ENCODE measurements at regions not wholly inside any gene's neighbourhood (a gene's known extent, or its start where the extent isn't known, plus 50 kb on each side); places are given as distances from the start of the nearest gene placed in this dataset.

- H3K27me3 Mint-ChIP-seq (ENCODE audit: low read depth, unreplicated experiment) = peaks cover 2% of the 10 kb centered on the region
- Histone ChIP-seq H3K4me2 (ENCODE audit: low read length) (no peak overlapping the region), H4K20me1 (ENCODE audit: insufficient read depth, low read length) (no peaks in the 10 kb centered on the region), H3K4me3 (ENCODE audit: insufficient read depth, low read depth, low read length) (no peak overlapping the region), H2AFZ (ENCODE audit: low read depth, low read length) (no peak overlapping the region), H3K27me3 (ENCODE audit: insufficient read depth, low read length) (no peaks in the 10 kb centered on the region), H3K9ac (ENCODE audit: low read length) (no peak overlapping the region), H3K4me1 (ENCODE audit: insufficient read depth, low read length) (no peaks in the 10 kb centered on the region), H3K79me2 (ENCODE audit: insufficient read depth, low read length) (no peaks in the 10 kb centered on the region), H3K9me3 (ENCODE audit: insufficient read depth, low read depth, low read length) (no peaks in the 10 kb centered on the region), H3K27ac (ENCODE audit: low read depth, low read length) (no peak overlapping the region), H3K36me3 (ENCODE audit: insufficient read depth, low read length) (no peaks in the 10 kb centered on the region)
- no peak for DNase-seq (ENCODE audit: low read depth)
- no peak for TF ChIP-seq EZH2 (IDR thresholded peaks at IDR 0.05; ENCODE audit: insufficient read depth, low read length)
- TF ChIP-seq, protein P1, sequence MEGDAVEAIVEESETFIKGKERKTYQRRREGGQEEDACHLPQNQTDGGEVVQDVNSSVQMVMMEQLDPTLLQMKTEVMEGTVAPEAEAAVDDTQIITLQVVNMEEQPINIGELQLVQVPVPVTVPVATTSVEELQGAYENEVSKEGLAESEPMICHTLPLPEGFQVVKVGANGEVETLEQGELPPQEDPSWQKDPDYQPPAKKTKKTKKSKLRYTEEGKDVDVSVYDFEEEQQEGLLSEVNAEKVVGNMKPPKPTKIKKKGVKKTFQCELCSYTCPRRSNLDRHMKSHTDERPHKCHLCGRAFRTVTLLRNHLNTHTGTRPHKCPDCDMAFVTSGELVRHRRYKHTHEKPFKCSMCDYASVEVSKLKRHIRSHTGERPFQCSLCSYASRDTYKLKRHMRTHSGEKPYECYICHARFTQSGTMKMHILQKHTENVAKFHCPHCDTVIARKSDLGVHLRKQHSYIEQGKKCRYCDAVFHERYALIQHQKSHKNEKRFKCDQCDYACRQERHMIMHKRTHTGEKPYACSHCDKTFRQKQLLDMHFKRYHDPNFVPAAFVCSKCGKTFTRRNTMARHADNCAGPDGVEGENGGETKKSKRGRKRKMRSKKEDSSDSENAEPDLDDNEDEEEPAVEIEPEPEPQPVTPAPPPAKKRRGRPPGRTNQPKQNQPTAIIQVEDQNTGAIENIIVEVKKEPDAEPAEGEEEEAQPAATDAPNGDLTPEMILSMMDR (IDR thresholded peaks at IDR 0.05; ENCODE audit: insufficient read depth, low read depth, low read length) = no peak
- FAIRE-seq = no peak
- no peaks in the 10 kb centered on the region for H3K36me3 Mint-ChIP-seq (ENCODE audit: low read depth, unreplicated experiment)
- no peak overlapping the region for H3K4me3 Mint-ChIP-seq (ENCODE audit: unreplicated experiment)
- H3K4me1 Mint-ChIP-seq (ENCODE audit: low read depth, unreplicated experiment) = peaks cover 7% of the 10 kb centered on the region
- no peak overlapping the region for H3K27ac Mint-ChIP-seq (ENCODE audit: unreplicated experiment)
- H3K9me3 Mint-ChIP-seq (ENCODE audit: unreplicated experiment) = peaks cover 4% of the 10 kb centered on the region
Measured at GRCh38 chr13:50309318-50309717, 294.1 kb downstream of the KCNRG start.

DNA sequence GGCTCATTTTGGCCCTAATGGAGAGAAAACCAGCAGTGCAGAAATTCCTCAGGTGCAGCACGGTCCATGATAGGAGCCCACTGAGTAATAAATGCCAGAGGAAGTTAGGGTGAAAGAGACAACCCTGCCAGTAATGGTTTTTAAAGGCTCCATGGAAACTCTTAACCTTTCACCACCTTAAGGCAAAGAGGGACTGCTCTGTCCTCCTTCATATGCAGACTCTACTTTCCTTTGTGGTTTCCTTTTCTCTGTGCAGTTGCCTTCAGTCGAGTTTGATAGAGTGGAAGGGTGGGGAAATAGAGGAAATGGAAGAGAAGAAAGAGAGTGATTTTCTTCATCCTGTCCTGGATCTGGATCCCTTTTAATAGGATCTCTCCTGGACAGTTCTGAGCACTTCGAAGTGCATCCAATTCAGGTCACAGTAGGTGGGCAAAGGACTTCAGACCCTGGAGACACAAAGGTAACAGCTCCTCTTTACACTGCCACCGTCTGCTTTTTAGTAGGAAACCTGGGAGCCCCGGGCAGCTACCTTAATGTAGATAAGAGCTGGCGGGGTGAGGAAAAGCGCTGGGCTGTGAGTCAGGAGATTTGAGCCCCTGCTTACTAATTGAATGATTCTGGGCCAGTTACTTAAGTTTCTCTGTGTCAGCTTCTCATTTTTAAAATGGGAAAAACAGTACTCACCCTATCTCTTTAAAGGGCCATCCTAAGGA lies 294.8 kb downstream of the KCNRG start:
- FAIRE-seq (no peak), DNase-seq (ENCODE audit: low read depth) (peak; percentile 6)
- no peak overlapping the region for H3K4me3 ChIP-seq (ENCODE audit: insufficient read depth, low read depth, low read length)
- no peak overlapping the region for H3K9ac ChIP-seq (ENCODE audit: low read length)
- H3K4me1 ChIP-seq (ENCODE audit: insufficient read depth, low read length) = no peaks in the 10 kb centered on the region
- Mint-ChIP-seq H3K36me3 (ENCODE audit: low read depth, unreplicated experiment) (no peaks in the 10 kb centered on the region), H3K9me3 (ENCODE audit: unreplicated experiment) (peaks cover 4% of the 10 kb centered on the region), H3K4me3 (ENCODE audit: unreplicated experiment) (no peak overlapping the region), H3K27ac (ENCODE audit: unreplicated experiment) (no peak overlapping the region), H3K4me1 (ENCODE audit: low read depth, unreplicated experiment) (peaks cover 7% of the 10 kb centered on the region), H3K27me3 (ENCODE audit: low read depth, unreplicated experiment) (peaks cover 2% of the 10 kb centered on the region)
- no peaks in the 10 kb centered on the region for H3K79me2 ChIP-seq (ENCODE audit: insufficient read depth, low read length)
- H3K27me3 ChIP-seq (ENCODE audit: insufficient read depth, low read length) = no peaks in the 10 kb centered on the region
- no peaks in the 10 kb centered on the region for H4K20me1 ChIP-seq (ENCODE audit: insufficient read depth, low read length)
- H3K27ac ChIP-seq (ENCODE audit: low read depth, low read length) = no peak overlapping the region
- H3K36me3 ChIP-seq (ENCODE audit: insufficient read depth, low read length) = no peaks in the 10 kb centered on the region
- no peaks in the 10 kb centered on the region for H3K9me3 ChIP-seq (ENCODE audit: insufficient read depth, low read depth, low read length)
- H3K4me2 ChIP-seq (ENCODE audit: low read length) = no peak overlapping the region
- TF ChIP-seq EZH2 (IDR thresholded peaks at IDR 0.05; ENCODE audit: insufficient read depth, low read length) = no peak
- TF ChIP-seq, protein P1 (IDR thresholded peaks at IDR 0.05; ENCODE audit: insufficient read depth, low read depth, low read length) = no peak
- H2AFZ ChIP-seq (ENCODE audit: low read depth, low read length) = no peak overlapping the region

DNA sequence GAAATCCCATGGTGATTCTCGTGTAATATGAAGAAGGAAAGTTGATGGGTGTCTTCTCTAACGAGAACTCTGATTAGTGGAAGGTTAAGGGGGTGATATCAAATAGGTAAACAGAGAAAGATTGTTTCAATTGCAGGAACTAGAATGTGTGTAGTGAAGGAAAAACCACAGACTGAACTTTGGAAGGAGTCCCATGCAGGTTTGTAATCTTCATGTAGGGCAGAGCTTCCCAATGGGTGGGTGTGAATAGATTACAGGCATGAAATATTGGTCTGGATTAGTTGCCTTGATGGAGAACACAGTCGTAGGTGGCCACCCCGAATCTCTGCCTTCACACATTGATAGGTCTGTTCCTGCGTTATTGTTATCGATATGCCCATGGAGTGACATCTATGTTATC lies 295.5 kb downstream of the KCNRG start:
- no peak overlapping the region for H3K9ac ChIP-seq (ENCODE audit: low read length)
- Mint-ChIP-seq H3K27ac (ENCODE audit: unreplicated experiment) (no peak overlapping the region), H3K27me3 (ENCODE audit: low read depth, unreplicated experiment) (peaks cover 2% of the 10 kb centered on the region), H3K36me3 (ENCODE audit: low read depth, unreplicated experiment) (no peaks in the 10 kb centered on the region), H3K4me1 (ENCODE audit: low read depth, unreplicated experiment) (peaks cover 7% of the 10 kb centered on the region), H3K4me3 (ENCODE audit: unreplicated experiment) (no peak overlapping the region), H3K9me3 (ENCODE audit: unreplicated experiment) (peaks cover 4% of the 10 kb centered on the region)
- TF ChIP-seq, protein P1 (IDR thresholded peaks at IDR 0.05; ENCODE audit: insufficient read depth, low read depth, low read length) = no peak
- TF ChIP-seq EZH2 (IDR thresholded peaks at IDR 0.05; ENCODE audit: insufficient read depth, low read length) = no peak
- H3K4me1 ChIP-seq (ENCODE audit: insufficient read depth, low read length) = no peaks in the 10 kb centered on the region
- H2AFZ ChIP-seq (ENCODE audit: low read depth, low read length) = no peak overlapping the region
- H3K27ac ChIP-seq (ENCODE audit: low read depth, low read length) = no peak overlapping the region
- no peaks in the 10 kb centered on the region for H4K20me1 ChIP-seq (ENCODE audit: insufficient read depth, low read length)
- no peak for DNase-seq (ENCODE audit: low read depth)
- H3K36me3 ChIP-seq (ENCODE audit: insufficient read depth, low read length) = no peaks in the 10 kb centered on the region
- no peak overlapping the region for H3K4me3 ChIP-seq (ENCODE audit: insufficient read depth, low read depth, low read length)
- H3K4me2 ChIP-seq (ENCODE audit: low read length) = no peak overlapping the region
- FAIRE-seq = no peak
- no peaks in the 10 kb centered on the region for H3K79me2 ChIP-seq (ENCODE audit: insufficient read depth, low read length)
- H3K9me3 ChIP-seq (ENCODE audit: insufficient read depth, low read depth, low read length) = no peaks in the 10 kb centered on the region
- no peaks in the 10 kb centered on the region for H3K27me3 ChIP-seq (ENCODE audit: insufficient read depth, low read length)

Measured in astrocyte (in vitro differentiated cells and primary cell).